ENCODE measurements at regions not wholly inside any gene's neighbourhood (a gene's known extent, or its start where the extent isn't known, plus 50 kb on each side); places are given as distances from the start of the nearest gene placed in this dataset.

- Histone ChIP-seq H4K91ac (ENCODE audit: insufficient read length, low read depth, low read length) (no peak overlapping the region), H3K4me2 (ENCODE audit: insufficient read depth, insufficient read length, low read length) (no peak overlapping the region), H3K56ac (ENCODE audit: insufficient read length, low read depth, low read length) (no peak overlapping the region), H3K14ac (ENCODE audit: insufficient read depth, low read length) (no peak overlapping the region), H2BK15ac (ENCODE audit: low read depth, low read length) (no peak overlapping the region), H3K18ac (ENCODE audit: insufficient read length, low read depth, low read length) (no peak overlapping the region), H4K20me1 (ENCODE audit: control insufficient read depth, insufficient read depth, insufficient read length) (no peaks in the 10 kb centered on the region), H3K79me2 (ENCODE audit: insufficient read depth, low read length) (no peaks in the 10 kb centered on the region), H3K27ac (ENCODE audit: insufficient read length, low read depth, low read length) (no peak overlapping the region), H2BK12ac (ENCODE audit: insufficient read length, low read depth, low read length) (no peak overlapping the region), H4K8ac (replicated peaks; ENCODE audit: insufficient read length, low read depth, low read length) (no peak overlapping the region), H2AFZ (ENCODE audit: low read length) (no peak overlapping the region), H3K9me3 (ENCODE audit: control insufficient read depth, low read depth, low read length) (peaks cover 19% of the 10 kb centered on the region), H3T11ph (ENCODE audit: low read length) (no peak overlapping the region), H2BK20ac (ENCODE audit: low read depth, low read length, poor library complexity, severe bottlenecking) (no peak overlapping the region), H3K27me3 (ENCODE audit: insufficient read depth, low read length) (no peaks in the 10 kb centered on the region), H3K23me2 (ENCODE audit: insufficient read length, low read depth, low read length, poor library complexity, severe bottlenecking) (no peaks in the 10 kb centered on the region), H3K9ac (ENCODE audit: extremely low read depth, insufficient read length, low read length) (no peak overlapping the region), H3K23ac (ENCODE audit: insufficient read length, low read depth, low read length) (no peak overlapping the region), H2BK120ac (ENCODE audit: low read depth, low read length, poor library complexity, severe bottlenecking) (no peak overlapping the region), H2AK5ac (ENCODE audit: insufficient read length, low read length) (no peak overlapping the region), H4K5ac (ENCODE audit: insufficient read length, low read depth, low read length) (no peak overlapping the region), H2BK5ac (ENCODE audit: insufficient read length, low read length) (no peak overlapping the region), H3K4me1 (ENCODE audit: insufficient read depth, low read length) (no peaks in the 10 kb centered on the region), H3K79me1 (ENCODE audit: insufficient read depth, low read depth, low read length, poor library complexity, severe bottlenecking) (no peaks in the 10 kb centered on the region), H3K4ac (ENCODE audit: low read depth, low read length) (no peak overlapping the region)
- H3K36me3 Mint-ChIP-seq (ENCODE audit: insufficient read depth in 1 of 3, low read depth in 3 of 3) = peaks cover 22 to 47% (median 30%) of the 10 kb centered on the region in 3 experiments
- peaks cover 1% of the 10 kb centered on the region; the same call in 1 of the 2 replicates for H3K27me3 Mint-ChIP-seq (ENCODE audit: low read depth)
- DNase-seq = no peak
- H3K9me3 Mint-ChIP-seq = peaks cover 32 to 37% of the 10 kb centered on the region in 2 experiments
- TF ChIP-seq CTCF (conservative IDR thresholded peaks at IDR 0.05) = no peak
- H3K27ac Mint-ChIP-seq = no peak overlapping the region
- peaks cover 17% of the 10 kb centered on the region in 2 experiments for H3K4me1 Mint-ChIP-seq
- H3K4me3 Mint-ChIP-seq = no peak overlapping the region
These were observed 100.0 kb downstream of the CD24 start for GRCh38 chr6:106874481-106874880.

All from H9 (cell line).